NCI-H146 treated with DMSO at 0.1 percent for 48 hours (cell line): ENCODE measurements at regions not wholly inside any gene's neighbourhood (a gene's known extent, or its start where the extent isn't known, plus 50 kb on each side); places are given as distances from the start of the nearest gene placed in this dataset.

Source experiments
- DNase-seq: peaks from one replicate; lab custom pipeline; 2025; ENCODE audit not compliant: unreplicated experiment; lab: John Stamatoyannopoulos, UW

DNA sequence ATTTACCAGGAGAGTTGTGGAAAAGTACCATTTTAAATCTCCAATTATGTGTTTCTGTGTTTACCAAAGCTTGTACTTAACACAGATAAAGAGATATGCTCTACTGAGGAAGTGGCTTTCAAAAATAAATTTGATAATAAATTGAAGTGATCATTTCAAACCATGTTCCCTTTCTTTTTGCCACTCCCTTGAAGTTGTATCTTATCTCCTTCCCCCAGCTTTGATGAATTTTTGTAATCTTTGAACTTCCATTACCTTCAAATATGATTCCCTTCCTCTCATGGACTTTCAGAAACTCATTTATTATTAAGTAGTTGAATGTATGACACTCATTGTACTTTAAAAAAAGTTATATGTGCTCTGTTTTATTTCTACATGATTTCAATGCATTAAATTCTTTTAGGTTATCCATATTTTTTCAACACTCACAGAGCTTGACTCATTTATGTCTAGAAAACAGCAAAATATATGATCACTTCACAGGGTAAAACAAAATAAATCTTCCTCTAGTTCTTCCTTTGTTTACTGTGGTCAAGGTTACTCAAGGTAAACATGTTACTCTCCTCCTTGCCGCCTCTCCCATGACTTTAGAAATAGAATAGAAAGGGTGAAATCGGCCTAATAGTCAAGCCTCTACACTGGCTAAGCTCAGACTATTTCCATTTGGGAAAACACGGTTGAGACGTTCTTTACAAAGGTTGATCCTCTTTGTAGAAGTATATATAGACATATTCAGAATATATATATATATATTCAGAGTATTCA is 251.2 kb upstream of the SPRY2 start:
- no peak for DNase-seq

DNA sequence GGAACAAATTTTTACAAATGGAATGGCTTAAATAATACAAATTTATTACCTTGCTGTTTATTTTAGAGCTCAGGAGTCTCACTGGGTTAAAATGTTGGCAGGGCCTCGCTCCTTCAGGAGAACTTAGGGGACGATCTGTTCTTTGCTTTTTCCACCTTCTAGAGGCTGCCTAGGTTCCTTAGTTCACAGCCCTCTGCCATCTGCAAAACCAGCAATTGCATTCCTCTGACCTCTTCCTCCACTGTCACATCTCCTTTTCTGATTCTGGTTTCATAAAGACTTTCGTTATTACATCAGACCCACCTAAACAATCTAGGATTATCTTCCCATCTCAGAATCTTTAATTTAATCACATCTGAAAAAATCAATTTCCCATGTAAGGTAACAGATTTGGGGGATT is 249.6 kb upstream of the SPRY2 start:
- DNase-seq, result no peak

DNA sequence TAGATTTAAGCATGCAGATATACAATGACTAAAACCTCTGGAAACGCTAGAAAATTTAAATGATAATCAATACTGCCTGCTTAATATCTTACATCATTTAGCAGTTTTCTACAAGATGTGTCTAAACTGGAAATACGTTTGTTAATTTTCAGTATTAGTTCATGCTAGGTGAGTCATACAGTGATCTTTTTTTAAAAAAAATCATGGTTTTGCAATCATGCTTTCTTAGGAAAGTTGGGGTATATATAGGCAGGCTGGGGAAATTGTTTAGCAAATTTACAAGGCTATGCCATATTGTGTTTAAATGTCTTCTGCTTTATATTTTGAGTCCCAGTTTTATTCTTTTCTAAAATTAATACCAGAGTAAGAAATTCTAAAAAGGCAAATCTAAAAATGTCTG is 245.4 kb upstream of the SPRY2 start:
- no peak for DNase-seq

DNA sequence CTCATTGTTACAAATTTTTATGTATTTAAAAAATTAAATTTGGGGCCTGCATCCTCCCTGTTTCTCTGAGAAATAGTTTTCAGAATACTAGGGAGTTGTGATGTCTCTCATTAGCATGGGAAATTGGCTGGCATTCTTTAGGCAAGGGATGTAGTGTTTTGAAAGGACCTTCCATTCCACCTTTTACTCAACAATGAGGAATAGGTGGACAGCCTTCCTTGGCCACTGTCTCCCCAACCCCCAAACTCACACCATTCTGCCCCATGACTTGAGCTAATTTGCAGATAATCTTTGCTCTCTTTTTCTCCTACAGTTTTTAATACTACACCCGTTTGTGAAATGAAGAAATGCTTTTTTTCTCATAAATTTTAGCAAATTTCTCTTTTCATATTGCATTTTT is 244.6 kb upstream of the SPRY2 start:
- no peak for DNase-seq

DNA sequence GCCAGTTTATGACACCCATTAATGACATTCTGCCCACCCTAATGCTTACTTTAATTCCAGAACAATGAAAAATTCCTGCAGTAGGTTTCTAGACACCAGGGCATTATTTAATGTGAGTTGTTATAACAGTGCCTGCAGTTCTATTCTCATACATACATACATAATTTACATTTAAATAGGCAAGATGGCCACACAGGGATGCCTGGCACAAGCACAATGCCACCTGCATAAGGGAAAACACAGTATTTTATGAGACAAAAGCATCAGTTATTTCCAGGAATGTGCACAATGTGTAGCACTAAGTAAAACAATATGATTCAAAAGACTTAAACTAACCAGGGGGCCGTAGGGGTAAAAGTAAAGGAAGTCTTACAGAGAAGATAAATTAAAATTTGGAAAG is 243.9 kb upstream of the SPRY2 start:
- no peak for DNase-seq

DNA sequence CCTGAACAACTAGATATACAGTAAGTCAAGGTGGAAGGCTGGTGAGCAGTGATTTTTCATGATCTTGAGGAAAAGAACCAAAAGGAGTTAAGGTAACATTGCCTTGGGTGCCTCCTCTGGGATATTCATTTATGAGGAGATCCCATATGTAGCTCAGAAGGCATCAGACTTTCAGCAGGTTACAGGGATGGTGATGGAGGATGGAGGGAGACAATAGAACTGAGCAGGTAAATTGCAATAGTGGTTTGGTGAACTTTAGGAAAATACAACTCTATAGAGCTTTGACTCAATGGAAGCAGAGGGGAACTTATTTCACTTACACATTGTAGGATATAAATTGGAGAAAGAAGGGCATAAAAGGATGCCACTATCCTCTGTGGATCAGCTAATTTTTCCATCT is 243.4 kb upstream of the SPRY2 start:
- DNase-seq, result no peak

DNA sequence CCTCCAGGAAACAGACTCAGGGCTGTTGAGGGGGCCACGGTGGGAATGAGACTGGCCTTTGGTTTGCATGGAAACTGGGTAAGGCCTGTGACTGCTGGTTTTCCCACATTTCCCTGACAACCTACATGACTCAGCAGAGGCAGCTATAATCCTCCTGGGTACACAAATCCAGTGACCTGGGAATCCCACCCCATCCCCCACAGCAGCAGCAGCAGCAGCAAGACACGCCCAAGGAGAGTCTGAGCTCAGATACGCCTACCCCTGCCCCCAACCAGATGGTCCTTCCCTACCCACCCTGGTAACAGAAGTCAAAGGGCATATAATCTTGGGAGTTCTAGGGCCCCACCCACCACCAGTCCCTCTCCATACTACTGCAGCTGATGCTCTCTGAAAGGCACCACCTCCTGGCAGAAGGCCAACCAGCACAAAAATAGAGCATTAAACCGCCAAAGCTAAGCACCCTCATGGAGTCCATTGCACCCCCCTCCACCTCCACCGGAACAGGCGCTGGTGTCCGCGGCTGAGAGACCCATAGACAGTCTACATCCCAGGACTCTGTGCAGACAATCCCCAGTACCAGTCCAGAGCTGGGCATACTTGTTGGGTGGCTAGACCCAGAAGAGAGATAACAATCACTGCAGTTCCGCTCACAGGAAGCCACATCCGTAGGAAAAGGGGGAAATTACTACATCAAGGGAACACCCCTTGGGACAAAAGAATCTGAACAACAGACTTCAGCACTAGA is 237.2 kb upstream of the SPRY2 start:
- DNase-seq, result no peak

DNA sequence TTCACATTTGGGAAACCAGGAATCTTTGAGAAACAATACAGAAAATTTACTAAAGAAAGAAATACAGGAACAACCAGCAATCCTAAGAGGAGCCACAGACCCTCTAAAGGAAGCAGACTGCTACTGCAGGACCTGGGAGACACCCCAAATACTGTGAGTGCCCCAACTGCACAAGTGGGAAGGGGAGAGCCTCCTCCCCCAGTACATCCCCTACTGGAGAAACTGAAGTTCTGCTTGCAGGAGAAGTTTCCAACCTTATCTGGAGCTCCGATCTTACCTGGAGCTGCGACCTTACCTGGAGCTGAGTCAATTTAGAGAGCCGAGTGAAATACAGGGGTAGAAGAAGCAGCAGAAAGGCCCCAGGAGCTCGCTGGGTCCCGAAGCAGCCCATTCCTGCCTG is 236.4 kb upstream of the SPRY2 start:
- no peak for DNase-seq

DNA sequence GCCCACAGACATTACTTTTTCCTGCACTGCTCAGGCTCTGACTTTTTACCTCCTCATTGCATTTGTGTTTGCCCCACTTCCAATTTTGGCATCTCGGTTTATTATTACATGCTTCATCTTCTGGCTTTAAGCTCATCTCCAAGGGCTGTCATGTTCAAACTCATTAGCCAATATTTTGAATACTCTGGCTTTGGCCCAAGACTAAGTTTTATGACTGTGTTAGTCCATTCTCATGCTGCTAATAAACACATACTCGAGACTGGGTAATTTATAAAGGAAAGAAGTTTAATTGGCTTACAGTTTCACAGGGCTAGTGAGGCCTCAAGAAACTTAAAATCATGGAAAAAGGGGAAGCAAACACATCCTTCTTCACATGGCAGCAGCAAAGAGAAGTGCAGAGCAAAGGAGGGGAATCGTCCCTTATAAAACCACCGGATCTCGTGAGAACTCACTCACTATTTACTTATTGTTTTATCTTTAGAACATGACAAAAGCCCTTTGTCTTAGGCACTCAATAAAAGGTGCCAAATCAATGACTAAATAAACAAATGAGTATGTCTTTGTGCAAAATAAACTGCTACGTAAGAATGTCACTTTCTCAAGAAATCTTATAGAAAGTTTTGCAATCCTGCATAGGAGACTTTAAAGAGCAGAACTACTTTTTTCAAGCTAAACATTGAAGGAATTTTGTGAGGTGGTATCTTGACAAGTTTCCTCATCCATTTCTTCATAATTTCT is 233.4 kb upstream of the SPRY2 start:
- no peak for DNase-seq

DNA sequence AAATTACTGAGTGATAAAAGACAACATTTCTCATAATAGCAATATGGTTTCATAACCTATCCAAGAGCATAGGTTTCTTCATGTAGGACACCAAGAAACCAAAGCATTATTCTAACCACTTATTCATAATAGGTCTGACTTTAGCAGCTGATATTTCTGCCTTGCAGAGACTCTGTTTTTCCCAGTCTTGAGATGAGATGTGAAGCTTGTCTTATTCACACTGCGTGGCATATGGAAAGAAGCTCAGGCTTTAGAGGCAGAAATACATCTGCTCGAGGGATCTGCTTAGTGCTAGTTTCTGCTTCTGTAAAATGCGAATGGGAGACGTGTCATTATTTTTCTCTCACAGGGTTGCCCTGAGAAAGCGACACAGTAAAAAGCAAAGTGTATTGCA is 232.0 kb upstream of the SPRY2 start:
- DNase-seq, result no peak

DNA sequence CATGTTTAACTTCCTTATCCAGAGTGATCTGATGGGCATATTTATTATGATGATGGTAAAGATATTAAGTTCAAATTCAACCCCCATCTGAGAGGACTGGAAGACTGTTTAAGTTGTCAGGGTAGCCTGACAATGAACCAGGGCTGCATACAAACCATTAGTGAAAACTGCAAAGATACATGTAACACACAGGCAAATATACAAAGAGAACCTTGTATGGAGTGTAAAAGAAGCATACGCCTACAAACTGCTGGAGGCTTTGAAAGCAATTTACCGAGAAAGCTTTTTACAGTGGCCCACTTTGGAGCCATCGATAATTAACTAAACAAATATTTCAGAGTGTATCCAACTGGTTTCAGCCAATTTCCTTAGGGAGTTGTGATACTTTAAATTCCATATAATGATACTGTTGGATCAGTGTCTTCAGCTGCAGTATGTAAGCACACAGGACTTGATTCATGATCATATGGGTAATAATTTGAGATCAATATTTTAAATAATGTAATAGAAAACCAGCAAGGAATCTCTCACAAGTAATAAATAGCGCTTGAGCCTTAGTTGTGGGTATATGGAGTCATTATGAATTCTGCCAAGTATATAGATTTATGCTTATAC is 231.5 kb upstream of the SPRY2 start:
- no peak for DNase-seq

DNA sequence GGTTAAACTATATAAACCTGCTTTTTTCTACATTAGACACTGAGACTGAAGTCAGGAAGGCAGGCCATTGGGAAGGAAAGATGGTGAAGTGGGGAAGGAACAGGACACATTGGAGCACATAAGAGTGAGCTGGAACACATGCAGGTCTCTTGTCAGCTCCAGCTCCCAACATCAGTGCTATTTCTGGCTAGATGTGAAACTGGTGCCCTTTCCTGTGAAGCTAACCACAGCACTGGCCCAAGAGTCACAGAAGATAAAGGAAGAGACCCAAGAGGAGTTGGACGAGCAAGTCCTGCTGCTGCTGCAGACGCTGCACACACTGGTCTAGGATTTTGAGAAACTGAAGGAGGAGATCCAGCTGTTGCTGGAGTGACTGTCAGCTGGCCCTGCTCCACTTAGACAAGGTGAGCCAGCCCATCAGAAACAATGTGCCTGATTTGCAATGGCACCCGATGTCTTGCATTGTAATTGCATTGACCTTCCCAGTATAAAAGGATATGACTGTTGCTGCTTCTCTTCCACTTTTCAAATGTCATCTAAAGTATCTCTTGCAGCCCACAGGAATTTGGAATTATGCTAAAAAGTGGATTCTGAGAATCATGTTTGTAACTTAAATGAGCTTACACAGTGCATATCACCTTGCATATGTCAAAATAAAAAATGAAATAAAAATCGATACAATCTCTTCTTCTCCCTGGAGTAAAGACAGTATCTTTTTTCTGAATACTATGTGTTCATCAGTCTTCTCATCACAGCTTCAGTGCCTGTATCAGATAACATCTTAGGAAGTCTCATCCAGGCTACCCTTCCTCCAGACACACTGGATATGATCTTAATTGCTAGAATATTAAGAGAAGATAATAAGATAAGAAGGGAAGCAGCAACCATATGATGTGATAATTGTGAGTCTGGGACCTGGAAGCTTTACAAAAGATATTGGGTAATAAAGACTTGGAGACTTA is 230.7 kb upstream of the SPRY2 start:
- DNase-seq, result no peak

DNA sequence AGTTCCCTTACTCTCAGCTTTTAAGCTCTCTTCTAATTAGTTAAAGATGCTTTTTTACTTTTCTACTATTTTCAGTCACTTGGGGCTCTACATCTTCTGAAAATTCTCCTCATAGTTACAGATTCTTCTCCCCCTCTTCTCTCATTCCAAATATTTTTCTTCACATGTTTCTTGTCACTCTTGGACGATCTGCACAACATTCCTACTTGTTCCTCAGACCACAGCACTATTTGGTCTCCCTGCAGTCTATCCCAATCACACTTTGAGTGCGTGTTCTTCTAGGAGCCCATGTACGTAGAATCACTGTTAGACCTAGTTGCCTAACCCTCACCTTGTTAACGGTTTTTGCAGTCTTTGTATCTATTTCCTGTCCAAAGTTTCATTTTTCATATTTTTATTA is 222.5 kb upstream of the SPRY2 start:
- DNase-seq, result no peak

DNA sequence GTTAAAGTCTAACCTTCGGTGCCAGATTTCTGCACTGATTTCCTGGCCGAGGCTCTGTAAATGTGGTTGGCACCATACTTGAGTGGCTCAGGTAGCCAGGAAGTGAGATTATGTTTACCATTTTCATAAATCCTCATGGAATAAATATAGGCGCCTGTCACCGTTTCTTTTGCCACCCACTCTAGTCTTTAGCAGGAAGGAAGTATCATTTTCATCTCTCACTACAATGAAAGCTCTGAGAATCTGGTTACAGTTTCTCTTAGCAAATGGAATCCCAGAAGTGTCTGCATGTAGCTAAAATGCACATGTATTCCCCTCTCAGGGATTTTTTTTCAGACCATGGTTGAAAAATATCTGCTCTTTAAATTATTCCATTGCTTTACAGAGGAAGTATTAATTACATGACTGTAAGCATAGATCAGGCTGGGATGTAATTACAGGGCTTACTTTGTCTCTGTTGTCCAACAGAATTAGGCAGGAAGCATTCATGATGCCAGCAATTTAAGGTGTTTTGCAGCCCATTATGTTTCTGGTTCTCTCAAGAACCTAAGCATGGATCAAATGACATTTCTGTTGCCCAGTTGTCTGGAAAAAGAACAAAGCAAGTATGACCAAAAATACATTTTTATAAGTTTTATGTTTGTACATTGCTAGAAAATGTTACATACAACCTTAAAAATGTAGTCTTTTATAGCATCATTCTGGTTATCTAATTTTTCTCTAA is 221.7 kb upstream of the SPRY2 start:
- DNase-seq, result no peak

DNA sequence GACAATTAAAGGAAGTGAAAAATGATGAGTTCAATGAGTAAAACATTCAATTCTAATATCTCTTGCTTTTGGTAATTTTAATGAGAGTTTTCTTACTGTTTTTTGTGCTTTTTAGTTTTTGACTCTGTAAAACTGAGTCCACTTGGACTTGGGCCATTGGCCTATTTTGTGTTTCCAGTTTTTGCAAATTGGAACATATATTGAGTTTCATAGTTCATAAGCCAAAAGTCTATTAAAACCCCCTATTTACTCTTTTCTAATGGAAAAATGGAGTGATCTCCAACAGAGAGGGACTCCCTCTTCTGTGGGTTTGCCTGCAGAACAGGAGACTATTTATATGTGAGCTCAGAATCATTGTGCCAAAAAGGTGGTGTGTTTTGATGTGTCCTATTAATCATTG is 219.7 kb upstream of the SPRY2 start:
- DNase-seq, result no peak

DNA sequence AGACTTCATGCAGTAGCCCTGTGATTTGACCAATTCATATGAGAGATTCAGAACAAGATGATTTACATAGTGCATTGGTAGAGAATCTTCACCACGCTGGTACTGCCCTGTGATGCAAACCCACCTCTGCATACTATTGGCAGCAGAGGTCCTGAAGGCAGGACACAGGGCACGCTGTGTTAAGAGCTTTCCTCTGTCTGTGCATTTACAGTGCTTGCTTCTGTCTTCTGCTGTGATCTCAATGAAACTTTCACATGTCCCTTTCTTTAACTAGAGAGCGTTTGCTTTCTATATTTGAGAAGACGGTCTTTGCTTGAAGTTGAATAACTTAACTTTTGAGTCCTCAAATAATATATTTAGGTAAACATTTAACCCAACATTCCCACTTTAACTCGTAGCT is 219.0 kb upstream of the SPRY2 start:
- DNase-seq, result no peak

DNA sequence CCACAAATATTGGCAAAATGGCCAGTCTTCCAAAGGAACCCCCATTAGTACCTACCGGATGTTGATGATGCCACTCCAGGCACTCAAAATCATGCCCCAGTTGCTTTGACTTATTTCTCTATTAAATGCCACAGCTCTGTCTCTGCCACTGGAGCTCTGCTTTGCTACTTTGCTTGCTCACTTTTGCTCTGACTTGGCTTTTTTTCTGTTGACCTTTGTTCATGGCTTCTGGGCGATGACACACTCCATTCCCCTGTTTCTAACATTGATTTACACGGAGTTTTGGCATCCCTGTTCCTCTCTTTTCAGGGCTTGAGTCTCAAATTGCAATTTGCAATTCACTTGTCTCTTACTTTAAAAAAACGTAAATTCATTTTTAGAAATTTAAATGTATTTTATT is 217.1 kb upstream of the SPRY2 start:
- no peak for DNase-seq

DNA sequence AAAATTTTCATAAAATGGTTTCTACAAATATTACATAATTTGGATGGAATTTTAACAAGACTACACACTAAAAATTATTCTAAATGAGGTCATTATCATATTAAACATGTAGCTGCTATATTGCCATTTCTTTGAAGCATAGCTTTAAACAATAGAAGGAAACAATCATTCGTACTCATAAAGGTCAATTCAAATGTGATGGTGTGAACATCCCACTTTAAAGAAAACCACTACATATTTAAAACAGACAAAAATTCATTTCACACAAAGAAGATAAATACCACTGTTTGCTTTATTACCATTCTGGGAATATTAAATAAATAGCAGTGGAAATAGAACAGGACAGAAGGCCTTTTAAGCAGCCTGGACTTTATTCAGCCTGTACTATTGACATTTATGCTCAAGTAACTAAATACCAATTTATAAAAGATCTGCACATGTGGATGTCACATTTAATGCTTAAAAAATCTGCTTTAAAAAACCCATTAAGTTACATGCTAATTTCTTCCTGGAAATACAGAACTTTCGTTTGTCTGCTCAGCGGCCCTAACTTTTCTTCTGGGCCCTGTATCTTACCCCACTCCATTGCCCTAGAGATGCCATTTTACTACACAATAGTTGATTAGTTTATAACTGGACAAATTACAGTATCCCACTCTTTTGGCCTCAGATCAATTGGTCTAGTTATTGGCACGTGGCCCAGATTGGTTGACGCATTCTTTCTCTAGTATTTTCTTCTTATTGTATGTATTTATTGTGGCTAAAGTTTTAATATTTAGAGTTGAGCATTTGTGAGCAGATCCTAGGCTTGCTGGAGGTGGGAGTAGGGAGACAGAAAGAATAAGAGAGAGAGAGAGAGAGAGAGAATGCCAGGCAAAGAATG is 215.1 kb upstream of the SPRY2 start:
- DNase-seq, result no peak

DNA sequence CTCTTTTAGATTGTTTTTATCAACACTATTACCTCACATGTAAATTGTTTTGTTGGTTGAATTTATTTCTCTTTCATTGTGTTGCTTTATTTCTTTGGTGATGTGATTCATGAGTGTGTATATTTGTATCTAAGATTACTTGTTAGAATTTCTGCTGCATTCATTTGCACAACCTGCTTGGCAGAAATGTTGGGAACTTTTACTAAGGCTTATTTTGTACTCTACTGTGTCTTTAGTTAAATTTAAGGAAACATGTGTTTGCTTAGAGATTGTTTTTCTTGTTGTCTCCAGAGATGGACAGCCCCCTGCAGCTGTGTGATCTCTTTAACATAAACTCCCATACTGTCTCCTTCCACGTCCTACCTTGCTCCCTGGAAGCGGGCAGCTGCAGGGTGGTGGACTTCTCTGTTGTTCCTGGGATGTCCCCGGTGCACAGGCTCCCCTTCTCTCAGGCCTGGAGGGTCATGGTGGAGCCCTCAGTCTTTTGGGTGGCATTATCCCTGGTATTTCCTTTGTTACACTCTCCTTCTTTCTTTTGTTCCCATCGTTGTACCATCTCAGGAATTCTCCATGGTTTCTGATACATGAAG is 212.0 kb upstream of the SPRY2 start:
- DNase-seq, result no peak
